OCI-LY7 (cell line): ENCODE measurements at regions not wholly inside any gene's neighbourhood (a gene's known extent, or its start where the extent isn't known, plus 50 kb on each side); places are given as distances from the start of the nearest gene placed in this dataset.

ENCODE experiments used
- CTCF ChIP-seq: fragments of 200-600 bp; sonication (generic); conservative IDR thresholded peaks from 2 replicates; pipeline ENCODE4 v1.5.1; 2014; ENCODE audit warnings: mild to moderate bottlenecking, antibody characterized with exemption, low read length, moderate library complexity, mixed read lengths
- EZH2phosphoT487 ChIP-seq: fragments of 200-600 bp; sonication (generic); IDR thresholded peaks from 2 replicates; pipeline ENCODE4 v1.6.1; 2018; ENCODE audit warnings: low read depth, borderline replicate concordance, mild to moderate bottlenecking, mixed run types, antibody characterized with exemption, low read length, moderate library complexity, mixed read lengths

DNA sequence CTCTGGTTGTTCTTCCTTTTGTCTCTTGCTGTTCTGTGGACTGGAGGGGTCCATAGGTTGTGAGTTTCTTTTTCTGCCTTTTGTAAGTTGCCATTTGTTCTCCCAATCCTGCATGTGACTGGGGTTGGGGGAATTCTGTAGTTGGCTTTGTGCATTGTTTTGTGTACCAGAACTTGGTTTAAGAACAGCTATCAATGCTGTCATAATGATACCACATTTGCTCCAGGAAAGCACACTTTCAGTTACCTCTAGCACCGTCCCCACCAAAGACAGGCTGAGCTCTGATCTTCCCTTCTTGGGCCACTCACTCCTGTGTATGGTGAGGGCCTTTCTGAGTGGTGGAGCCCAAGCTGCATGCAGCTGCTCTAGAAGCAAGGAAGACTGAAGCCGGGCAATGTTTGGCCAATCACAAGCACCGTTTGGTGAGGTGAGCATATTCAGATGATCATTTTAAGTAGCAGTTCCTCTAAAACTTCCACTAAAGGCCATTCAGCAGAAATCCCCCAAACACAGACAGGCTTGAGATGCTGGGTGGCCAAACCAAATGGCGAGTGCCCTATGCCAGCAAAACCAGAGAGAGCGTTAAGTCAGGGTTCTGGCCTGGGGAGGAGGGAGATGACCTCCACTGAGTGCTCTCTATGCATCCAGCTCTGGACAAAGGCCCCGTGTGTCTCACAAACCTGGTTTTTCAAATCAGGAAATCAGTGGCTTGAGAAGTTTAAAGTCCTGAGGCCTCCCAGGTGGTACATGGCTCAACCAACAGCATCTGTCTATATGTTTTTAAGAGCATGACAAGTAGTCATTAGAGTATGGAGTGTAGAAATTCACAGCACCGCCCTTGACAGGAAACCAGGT is 120.7 kb upstream of the SPATA13 start:
- TF ChIP-seq EZH2phosphoT487: no peak
- no peak for TF ChIP-seq CTCF
